HG02571 (cell line): ENCODE measurements at regions not wholly inside any gene's neighbourhood (a gene's known extent, or its start where the extent isn't known, plus 50 kb on each side); places are given as distances from the start of the nearest gene placed in this dataset.
A peak's percentile ranks its signal among the peaks of the same experiment; 100 is the strongest.

Experiments
- ATAC-seq: cut with Tn5 transposase; IDR thresholded peaks from one replicate; pipeline ENCODE4 v1.9.1; 2021; ENCODE audit warnings: mild to moderate bottlenecking, moderate library complexity; ENCODE audit not compliant: unreplicated experiment

DNA sequence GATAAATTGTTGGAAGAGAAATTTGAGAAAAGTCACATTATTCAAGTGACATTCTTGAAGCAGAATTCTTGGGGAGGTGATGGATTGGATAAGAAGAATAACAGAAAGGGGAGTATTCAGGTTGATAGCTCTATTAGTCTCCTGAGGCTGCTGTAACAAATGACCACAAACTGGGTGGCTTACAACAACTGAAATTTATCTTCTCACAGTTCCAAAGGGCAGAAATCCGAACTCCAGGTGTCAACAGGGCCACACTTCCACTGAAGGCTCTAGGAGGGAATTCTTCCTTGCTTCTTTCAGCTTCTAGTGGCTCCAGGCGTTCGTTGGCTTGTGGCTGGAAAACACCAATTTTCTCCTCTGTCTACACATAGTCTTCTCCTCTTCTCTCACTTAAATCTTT, 99.8 kb downstream of the TES start:
- no peak for ATAC-seq

GRCh38 chr7:116311259-116311658, 100.9 kb downstream of the TES start:
- no peak for ATAC-seq

DNA sequence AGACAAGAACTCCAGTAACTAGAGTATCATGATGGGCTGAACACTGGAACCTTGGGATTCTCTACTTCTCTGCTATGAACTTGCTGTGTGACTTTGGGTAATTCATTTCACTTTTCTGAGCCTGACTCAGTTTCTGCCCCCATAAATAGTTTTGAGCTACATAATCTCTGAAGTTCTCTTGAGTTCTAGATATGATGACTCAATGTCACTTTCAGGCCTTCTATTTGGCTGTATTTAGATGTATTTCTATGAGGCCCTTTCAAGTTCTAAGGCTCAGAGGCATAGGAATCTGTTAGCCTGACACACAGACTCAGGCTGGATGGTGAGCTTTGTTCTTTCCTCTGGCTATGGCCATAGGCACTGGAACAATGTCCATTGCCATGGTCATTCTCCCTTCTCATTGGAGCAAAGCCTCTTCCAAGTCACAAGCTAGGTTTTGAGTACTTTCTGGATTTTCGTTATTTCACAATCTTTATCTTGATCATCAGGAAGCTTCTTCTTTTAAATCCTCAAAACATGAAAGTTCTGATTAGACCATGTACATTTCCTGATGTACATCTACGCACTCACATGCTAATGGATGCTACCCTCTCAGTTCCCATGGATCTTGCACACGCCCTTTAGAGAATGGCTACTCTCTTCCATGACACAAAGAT, 101.6 kb downstream of the TES start:
- no peak for ATAC-seq

- ATAC-seq, result no peak
Observed at GRCh38 chr7:116315293-116315692, 105.0 kb downstream of the TES start.

DNA sequence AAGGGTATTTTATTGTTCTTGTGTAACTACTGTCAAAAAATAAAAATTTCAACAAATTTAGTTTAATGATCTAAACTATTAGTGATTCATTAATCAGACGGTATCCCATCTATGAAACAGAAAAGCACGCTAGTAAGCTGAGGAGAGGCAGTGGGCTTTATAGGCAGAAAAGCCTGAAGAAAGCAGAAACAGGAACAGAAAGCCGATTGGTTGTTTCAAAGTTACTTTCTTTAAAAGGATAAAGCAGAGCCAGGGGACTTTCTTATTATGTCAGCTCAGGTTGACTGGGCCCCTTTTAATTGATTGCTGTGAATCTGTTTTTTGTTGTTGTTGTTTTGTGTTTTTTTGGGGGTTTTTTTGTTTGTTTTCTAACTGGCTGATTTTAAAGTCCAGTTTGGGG, 105.5 kb downstream of the TES start:
- peak; percentile 31 for ATAC-seq

- peak; percentile 87 for ATAC-seq
Observed at GRCh38 chr7:116316838-116317628, 106.7 kb downstream of the TES start.

DNA sequence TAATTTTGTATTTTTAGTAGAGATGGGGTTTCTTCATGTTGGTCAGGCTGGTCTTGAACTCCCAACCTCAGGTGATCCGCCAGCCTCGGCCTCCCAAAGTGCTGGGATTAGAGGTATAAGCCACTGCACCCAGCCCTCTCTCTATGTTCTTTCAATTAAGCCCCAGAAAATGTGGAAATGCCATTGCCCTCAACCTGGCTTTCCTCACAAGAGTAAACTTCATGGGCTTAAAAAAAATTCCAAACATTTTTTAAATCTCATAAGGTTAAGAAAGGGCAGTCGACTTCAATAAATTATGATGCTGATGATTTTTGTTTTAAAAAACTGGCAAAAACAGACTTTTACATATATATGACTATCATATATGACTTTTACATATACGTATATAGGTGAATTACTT, 107.6 kb downstream of the TES start:
- ATAC-seq, result no peak

GRCh38 chr7:116322541-116322940, 112.2 kb downstream of the TES start:
- ATAC-seq, result no peak

DNA sequence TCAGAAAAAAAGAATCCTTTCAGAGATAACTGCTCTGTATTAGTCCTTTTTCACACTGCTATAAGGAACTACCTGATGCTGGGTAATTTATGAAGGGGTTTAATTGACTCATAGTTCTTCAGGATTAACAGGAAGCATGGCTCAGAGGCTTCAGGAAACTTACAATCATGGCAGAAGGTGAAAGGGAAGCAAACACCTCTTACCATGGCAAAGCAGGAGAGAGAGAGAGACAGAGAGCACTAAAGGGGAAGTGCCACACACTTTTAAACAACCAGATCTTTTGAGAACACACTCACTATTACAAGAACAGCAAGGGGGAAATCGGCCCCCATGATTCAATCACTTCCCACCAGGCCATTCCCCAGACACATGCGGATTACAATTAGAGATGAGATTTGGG, 114.2 kb downstream of the TES start:
- ATAC-seq, result no peak

DNA sequence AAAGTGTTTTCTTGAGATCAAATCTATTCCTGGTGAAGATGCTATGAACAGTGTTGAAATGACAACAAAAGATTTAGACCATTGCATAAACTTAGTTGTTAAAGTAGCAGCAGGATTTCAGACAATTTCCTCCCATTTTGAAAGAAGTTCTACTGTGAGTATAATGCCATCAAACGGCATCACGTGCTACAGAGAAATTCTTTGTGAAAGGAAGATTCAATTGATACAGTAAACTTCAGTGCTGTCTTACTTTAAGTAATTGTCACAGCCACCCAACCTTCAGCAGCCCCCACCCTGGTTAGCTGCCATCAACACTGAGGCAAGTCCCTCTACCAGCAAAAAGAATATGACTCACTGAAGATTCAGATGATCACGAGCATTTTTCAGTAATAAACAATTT, 115.2 kb downstream of the TES start:
- no peak for ATAC-seq

DNA sequence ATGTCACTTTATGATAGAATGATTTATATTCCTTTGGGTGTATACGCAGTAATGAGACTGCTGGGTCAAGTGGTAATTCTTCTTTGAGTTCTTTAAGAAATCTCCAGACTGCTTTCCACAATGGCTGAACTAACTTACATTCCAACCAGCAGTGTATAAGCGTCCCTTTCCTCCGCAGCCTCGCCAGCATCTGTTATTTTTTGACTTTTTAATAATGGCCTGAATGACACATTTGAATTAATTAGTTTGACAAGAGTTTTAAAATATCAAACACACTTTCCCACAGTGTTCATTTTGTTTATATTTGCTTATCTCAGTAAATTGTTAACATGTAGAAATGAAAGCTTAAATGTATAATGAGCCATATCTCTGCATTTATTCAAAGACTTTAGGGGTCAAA, 116.8 kb downstream of the TES start:
- ATAC-seq, result no peak

GRCh38 chr7:116327752-116328151, 117.4 kb downstream of the TES start:
- ATAC-seq, result no peak

GRCh38 chr7:116328161-116328560, 117.8 kb downstream of the TES start:
- no peak for ATAC-seq

- no peak for ATAC-seq
Observed at GRCh38 chr7:116329686-116330503, 119.6 kb downstream of the TES start.

DNA sequence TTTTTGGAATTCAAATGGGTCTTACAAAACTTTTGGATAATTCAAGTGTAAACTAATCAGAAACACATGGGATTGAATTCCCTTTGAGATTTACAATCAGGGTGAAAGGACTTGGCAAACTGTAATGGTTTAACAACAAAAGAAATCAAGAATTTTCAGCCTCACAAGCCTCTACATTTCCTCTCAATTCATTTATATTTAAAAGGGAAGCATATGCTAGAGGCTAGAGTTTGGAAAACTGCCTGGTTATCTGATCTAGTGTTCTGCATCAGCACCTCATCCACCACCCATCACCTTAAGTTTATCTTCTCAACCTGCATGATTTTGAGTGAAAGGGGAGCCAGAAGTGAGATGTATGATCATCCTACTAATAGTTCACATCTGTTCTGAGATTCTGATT, 120.7 kb downstream of the TES start:
- ATAC-seq, result no peak

- no peak for ATAC-seq
Observed at GRCh38 chr7:116332766-116333165, 122.4 kb downstream of the TES start.

DNA sequence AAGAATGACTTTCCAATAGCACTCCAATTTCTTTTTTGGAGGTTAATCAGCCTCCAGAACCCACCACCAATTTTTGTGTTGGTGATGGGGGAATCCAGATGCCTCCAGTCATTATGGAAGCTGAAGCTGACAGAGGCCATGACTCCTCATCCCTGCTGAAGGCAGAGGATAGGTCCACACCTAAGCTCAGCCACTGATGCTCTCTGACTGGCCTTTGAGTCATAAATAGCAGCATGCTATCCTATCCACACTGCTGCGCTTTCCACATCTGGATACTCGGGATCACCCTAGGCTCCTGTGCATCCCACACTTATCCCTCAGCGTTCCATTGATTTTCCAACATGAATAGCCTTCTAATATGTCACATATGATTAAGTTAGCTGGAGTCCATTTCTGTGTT, 124.2 kb downstream of the TES start:
- ATAC-seq, result no peak

- ATAC-seq, result no peak
Observed at GRCh38 chr7:116337018-116337417, 126.7 kb downstream of the TES start.

DNA sequence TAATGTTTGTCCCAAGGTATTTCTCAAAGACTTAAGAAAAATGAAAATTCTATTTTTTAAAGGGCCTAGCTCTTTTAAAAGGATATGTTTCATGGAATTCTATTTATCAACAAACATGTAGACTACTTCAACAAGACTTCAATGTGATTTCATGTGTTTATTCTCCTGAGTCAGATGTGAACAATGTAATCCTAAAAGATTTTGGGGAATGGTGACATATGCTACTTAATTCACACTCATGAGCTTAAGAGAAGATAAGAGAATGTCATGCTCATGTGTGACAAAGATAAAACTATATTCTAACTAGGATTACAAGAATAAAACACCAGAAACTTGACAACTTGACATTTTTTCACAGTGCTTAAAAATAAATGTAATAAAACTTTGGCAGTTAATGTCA, 127.5 kb downstream of the TES start:
- no peak for ATAC-seq

GRCh38 chr7:116339564-116339963, 129.2 kb downstream of the TES start:
- ATAC-seq, result no peak

GRCh38 chr7:116340201-116340847, 130.0 kb downstream of the TES start:
- ATAC-seq, result no peak
